Gastrocnemius medialis (tissue), 4 donors: ENCODE measurements at regions not wholly inside any gene's neighbourhood (a gene's known extent, or its start where the extent isn't known, plus 50 kb on each side); places are given as distances from the start of the nearest gene placed in this dataset.

Source experiments
- ATAC-seq, 2 donors: fragments of 150-250 bp; one replicate each; pipeline ENCODE4 v1.9.1; 2016
- DNase-seq, 2 donors: peaks; one replicate each; pipeline ENCODE4 v3.0.0-alpha.2; 2019
- H3K27ac ChIP-seq, 4 donors: fragments of 200-600 bp; sonication (generic); 1 replicate in 1 of 4; 2 replicates in 3 of 4; pipeline ENCODE4 v1.5.1; 2016 to 2018; ENCODE audit warnings: mild to moderate bottlenecking in 2 of 4, moderate library complexity in 1 of 4
- H3K27me3 ChIP-seq, 3 donors: fragments of 200-600 bp; sonication (generic) in 2 of 3; 1 replicate in 1 of 3; 2 replicates in 2 of 3; pipeline versions ENCODE4 v1.5.1 to v1.6.0; 2016 to 2019; ENCODE audit warnings: mild to moderate bottlenecking in 1 of 3, moderate library complexity in 1 of 3
- H3K36me3 ChIP-seq, 2 donors: fragments of 200-600 bp; sonication (generic) in 1 of 2; one replicate each; pipeline ENCODE4 v1.5.1; 2017 to 2018
- H3K4me1 ChIP-seq, 2 donors: fragments of 200-600 bp; sonication (generic) in 1 of 2; one replicate each; pipeline ENCODE4 v1.5.1; 2016 to 2017; ENCODE audit warnings: mild to moderate bottlenecking in 2 of 2
- H3K4me3 ChIP-seq, 4 donors: fragments of 200-600 bp; sonication (generic) in 3 of 4; 1 replicate in 1 of 4; 2 replicates in 3 of 4; pipeline ENCODE4 v1.5.1; 2016 to 2019; ENCODE audit warnings: mild to moderate bottlenecking in 2 of 4
- H3K9me3 ChIP-seq, 3 donors: fragments of 200-600 bp; sonication (generic) in 2 of 3; 1 replicate in 1 of 3; 2 replicates in 2 of 3; pipeline ENCODE4 v1.5.1; 2016 to 2019
- POLR2A ChIP-seq, 2 donors: fragments of 450-650 bp; IDR thresholded peaks; one replicate each; pipeline ENCODE4 v1.6.1; 2017; ENCODE audit warnings: antibody characterized with exemption in 2 of 2, mild to moderate bottlenecking in 2 of 2, moderate library complexity in 2 of 2
- in situ Hi-C, 4 donors: fragments of 200-750 bp; cut with MboI; loops; one replicate each; pipeline versions ENCODE4 v1.15.0 to v1.8.0; 2017; ENCODE audit warnings: low sequenced_read_pairs in 4 of 4
- intact Hi-C: fragments of 100-400 bp; cut with DNase I; formaldehyde crosslinking; loops from one replicate; pipeline ENCODE4 v1.15.1; 2023; ENCODE audit warnings: low total_unique reads
- TF ChIP-seq, protein P1 (sequence below), 5 experiments: fragments of 450-650 bp in 3 of 5; fragments of 200-600 bp in 2 of 5; sonication (generic) in 2 of 5; IDR thresholded peaks in 4 of 5; conservative IDR thresholded peaks in 1 of 5; 1 replicate in 4 of 5; 2 replicates in 1 of 5; pipeline ENCODE4 v1.5.1; 2016 to 2019; ENCODE audit warnings: antibody characterized with exemption in 5 of 5, mild to moderate bottlenecking in 3 of 5, moderate library complexity in 3 of 5

DNA sequence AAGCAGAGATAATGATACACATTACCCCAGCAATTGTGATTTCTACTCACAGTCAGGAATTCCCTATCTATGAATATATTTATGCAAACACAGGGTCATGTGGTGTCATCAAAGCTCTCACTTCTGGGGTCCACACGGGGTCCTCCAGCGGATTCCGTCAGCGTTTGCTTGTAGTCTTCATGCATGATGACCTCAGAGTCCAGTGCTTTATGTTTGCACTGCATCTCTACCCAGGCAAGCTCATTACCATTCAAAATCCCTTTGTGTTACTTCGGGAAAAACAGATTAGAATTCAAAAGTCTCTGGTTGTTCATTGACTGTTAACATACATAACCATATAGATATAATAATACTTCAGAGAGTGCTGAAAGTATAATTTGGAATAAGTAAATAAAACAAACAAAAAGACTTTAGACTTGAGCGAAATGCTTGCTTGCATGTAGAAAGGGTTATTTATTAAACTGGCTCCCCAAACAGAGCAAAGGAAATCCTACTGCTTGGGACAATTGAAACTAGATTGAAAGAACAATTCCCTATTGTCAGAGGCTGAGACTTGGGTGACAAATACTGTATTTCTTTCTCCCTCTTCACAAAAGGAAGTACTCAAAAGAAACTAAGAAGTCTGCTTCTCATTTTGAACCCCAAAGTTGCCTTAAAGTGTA lies 423.1 kb downstream of the ETS1 start:
- no peak for DNase-seq
- in situ Hi-C loops (loop anchor here in 2 of 4 donors (10.0 to 25.0 kb wide), 2 partner anchors 471 to 798 kb away; no protein-coding TSS in a partner anchor), intact Hi-C loops (no loop called here)
- Histone ChIP-seq H3K9me3 (no peaks in the 10 kb centered on the region), H3K36me3 (no peaks in the 10 kb centered on the region), H3K4me3 (no peak overlapping the region), H3K27ac (no peak overlapping the region), H3K4me1 (no peaks in the 10 kb centered on the region), H3K27me3 (no peaks in the 10 kb centered on the region)
- TF ChIP-seq, protein P1, sequence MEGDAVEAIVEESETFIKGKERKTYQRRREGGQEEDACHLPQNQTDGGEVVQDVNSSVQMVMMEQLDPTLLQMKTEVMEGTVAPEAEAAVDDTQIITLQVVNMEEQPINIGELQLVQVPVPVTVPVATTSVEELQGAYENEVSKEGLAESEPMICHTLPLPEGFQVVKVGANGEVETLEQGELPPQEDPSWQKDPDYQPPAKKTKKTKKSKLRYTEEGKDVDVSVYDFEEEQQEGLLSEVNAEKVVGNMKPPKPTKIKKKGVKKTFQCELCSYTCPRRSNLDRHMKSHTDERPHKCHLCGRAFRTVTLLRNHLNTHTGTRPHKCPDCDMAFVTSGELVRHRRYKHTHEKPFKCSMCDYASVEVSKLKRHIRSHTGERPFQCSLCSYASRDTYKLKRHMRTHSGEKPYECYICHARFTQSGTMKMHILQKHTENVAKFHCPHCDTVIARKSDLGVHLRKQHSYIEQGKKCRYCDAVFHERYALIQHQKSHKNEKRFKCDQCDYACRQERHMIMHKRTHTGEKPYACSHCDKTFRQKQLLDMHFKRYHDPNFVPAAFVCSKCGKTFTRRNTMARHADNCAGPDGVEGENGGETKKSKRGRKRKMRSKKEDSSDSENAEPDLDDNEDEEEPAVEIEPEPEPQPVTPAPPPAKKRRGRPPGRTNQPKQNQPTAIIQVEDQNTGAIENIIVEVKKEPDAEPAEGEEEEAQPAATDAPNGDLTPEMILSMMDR (IDR thresholded peaks at IDR 0.05 in 4 of 5, conservative IDR thresholded peaks at IDR 0.05 in 1 of 5) = no peak
- no peak for TF ChIP-seq POLR2A (IDR thresholded peaks at IDR 0.05)
- ATAC-seq = no peak

DNA sequence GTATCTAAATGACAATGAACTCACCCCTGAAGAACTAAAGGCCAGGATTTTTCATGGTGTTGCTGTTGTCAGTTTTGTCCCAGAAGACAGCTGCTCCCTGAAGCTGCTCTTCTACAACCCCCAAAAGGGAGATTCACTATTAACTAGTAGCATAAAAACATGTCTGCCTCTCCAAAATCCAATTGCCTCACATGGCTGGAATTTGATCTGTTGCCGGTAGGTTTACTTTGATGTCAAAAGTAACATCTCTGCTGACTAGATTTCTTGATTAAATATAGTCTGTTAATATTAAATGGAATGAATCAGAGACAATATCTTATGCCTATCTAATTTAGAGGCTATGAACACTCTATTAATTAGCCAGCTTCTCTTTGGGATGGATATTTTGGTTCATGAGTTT lies 425.4 kb downstream of the ETS1 start:
- no peak for DNase-seq
- H3K4me1 ChIP-seq = no peaks in the 10 kb centered on the region
- H3K36me3 ChIP-seq = no peaks in the 10 kb centered on the region
- no peak for ATAC-seq
- in situ Hi-C loops (loop anchor here in 2 of 4 donors (10.0 to 25.0 kb wide), 2 partner anchors 473 to 800 kb away; no protein-coding TSS in a partner anchor), intact Hi-C loops (no loop called here)
- no peaks in the 10 kb centered on the region for H3K9me3 ChIP-seq
- H3K27me3 ChIP-seq = no peaks in the 10 kb centered on the region
- no peak overlapping the region for H3K27ac ChIP-seq
- TF ChIP-seq, protein P1 (IDR thresholded peaks at IDR 0.05 in 4 of 5, conservative IDR thresholded peaks at IDR 0.05 in 1 of 5) = no peak
- no peak for TF ChIP-seq POLR2A (IDR thresholded peaks at IDR 0.05)
- H3K4me3 ChIP-seq = no peak overlapping the region

DNA sequence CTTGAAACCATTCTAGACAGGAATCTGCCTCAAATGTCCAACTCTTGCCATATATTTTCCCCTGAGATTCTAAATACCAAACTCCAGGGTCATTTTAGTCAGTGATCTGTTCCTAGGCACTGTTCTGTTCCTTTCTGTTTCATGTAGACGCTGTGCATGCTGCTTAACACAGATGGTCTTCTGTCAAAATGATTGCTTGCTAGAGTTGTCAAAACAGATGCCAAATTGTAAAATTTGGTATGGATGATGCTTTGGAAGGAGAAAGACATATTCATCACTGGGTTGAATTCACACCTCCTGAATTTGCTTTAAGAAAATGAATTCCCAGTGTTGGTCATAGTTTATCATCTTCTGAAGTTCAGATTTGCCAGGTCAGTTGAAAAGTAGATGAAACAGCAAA lies 425.9 kb downstream of the ETS1 start:
- in situ Hi-C loops (loop anchor here in 2 of 4 donors (10.0 to 25.0 kb wide), 2 partner anchors 473 to 801 kb away; no protein-coding TSS in a partner anchor), intact Hi-C loops (no loop called here)
- no peaks in the 10 kb centered on the region for H3K36me3 ChIP-seq
- no peaks in the 10 kb centered on the region for H3K4me1 ChIP-seq
- H3K27ac ChIP-seq = no peak overlapping the region
- no peak for TF ChIP-seq POLR2A (IDR thresholded peaks at IDR 0.05)
- TF ChIP-seq, protein P1 (IDR thresholded peaks at IDR 0.05 in 4 of 5, conservative IDR thresholded peaks at IDR 0.05 in 1 of 5) = no peak
- H3K9me3 ChIP-seq = no peaks in the 10 kb centered on the region
- ATAC-seq (no peak), DNase-seq (no peak)
- H3K4me3 ChIP-seq = no peak overlapping the region
- no peaks in the 10 kb centered on the region for H3K27me3 ChIP-seq

DNA sequence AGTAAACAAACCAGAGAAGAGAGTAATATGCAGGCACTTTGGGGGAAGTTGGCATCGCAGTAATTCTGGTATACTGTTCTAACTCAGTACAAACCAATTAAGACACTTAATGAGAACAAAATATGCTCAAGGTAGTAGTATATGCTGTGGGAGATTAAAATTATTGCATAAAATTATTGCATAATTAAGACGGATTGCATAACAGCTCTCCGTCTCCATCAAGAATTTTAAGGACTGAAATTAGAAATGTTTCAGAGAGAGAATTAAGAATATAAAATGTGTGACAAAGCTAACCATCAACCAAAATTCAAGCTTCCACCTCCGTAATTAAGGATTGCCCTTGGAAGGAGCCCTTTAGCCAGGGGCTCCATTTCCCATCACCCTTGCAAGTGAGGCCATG lies 428.5 kb downstream of the ETS1 start:
- DNase-seq (no peak), ATAC-seq (no peak)
- in situ Hi-C loops = loop anchor here in 1 of 4 donors (25.0 kb wide), 1 partner anchor 803 kb away; no protein-coding TSS in a partner anchor
- no peak overlapping the region for H3K4me3 ChIP-seq
- intact Hi-C loops = loop anchor here (5.0 kb wide), 1 partner anchor 673 kb away; no protein-coding TSS in a partner anchor
- H3K9me3 ChIP-seq = no peaks in the 10 kb centered on the region
- H3K27ac ChIP-seq = no peak overlapping the region
- H3K27me3 ChIP-seq = no peaks in the 10 kb centered on the region
- TF ChIP-seq, protein P1 (IDR thresholded peaks at IDR 0.05 in 4 of 5, conservative IDR thresholded peaks at IDR 0.05 in 1 of 5) = no peak
- TF ChIP-seq POLR2A (IDR thresholded peaks at IDR 0.05) = no peak
- no peaks in the 10 kb centered on the region for H3K36me3 ChIP-seq
- no peaks in the 10 kb centered on the region for H3K4me1 ChIP-seq
